Esophagus squamous epithelium (tissue), 5 donors: ENCODE measurements at regions not wholly inside any gene's neighbourhood (a gene's known extent, or its start where the extent isn't known, plus 50 kb on each side); places are given as distances from the start of the nearest gene placed in this dataset.

Experiments used
- DNase-seq: peaks from one replicate; lab custom pipeline; 2025; lab: John Stamatoyannopoulos, UW
- H3K27ac ChIP-seq, 4 donors: fragments of 200-600 bp; sonication (generic); one replicate each; pipeline ENCODE4 v1.5.1; 2016 to 2019; ENCODE audit warnings: mild to moderate bottlenecking in 1 of 4
- H3K27me3 ChIP-seq, 4 donors: fragments of 200-600 bp; sonication (generic); 1 replicate in 3 of 4; 2 replicates in 1 of 4; pipeline versions ENCODE4 v1.5.1 to v1.6.0; 2017 to 2021; ENCODE audit warnings: antibody characterized with exemption in 1 of 4
- H3K36me3 ChIP-seq, 3 donors: fragments of 200-600 bp; sonication (generic); one replicate each; pipeline ENCODE4 v1.5.1; 2016 to 2019
- H3K4me1 ChIP-seq, 3 donors: fragments of 200-600 bp; sonication (generic); one replicate each; pipeline ENCODE4 v1.5.1; 2017 to 2019
- H3K4me3 ChIP-seq, 4 donors: fragments of 200-600 bp; sonication (generic); 1 replicate in 3 of 4; 2 replicates in 1 of 4; pipeline ENCODE4 v1.5.1; 2016 to 2019; ENCODE audit warnings: mild to moderate bottlenecking in 2 of 4, moderate library complexity in 1 of 4
- H3K9me3 ChIP-seq, 3 donors: fragments of 200-600 bp; sonication (generic); one replicate each; pipeline ENCODE4 v1.5.1; 2016 to 2019
- POLR2A ChIP-seq, 4 donors: fragments of 450-650 bp; IDR thresholded peaks; one replicate each; pipeline ENCODE4 v1.6.1; 2017; ENCODE audit warnings: antibody characterized with exemption in 4 of 4, mild to moderate bottlenecking in 4 of 4, moderate library complexity in 3 of 4
- WGBS, 2 donors: methylation state at CpG; one replicate each; pipeline ENCODE4 v1.1.5; 2018; 5-methylcytosine and 5-hydroxymethylcytosine counted together
- intact Hi-C: fragments of 100-400 bp; cut with DNase I; formaldehyde crosslinking; loops from one replicate; pipeline ENCODE4 v1.15.0; 2022
- TF ChIP-seq, protein P1 (sequence below), 6 experiments: fragments of 450-650 bp in 4 of 6; fragments of 200-600 bp in 2 of 6; sonication (generic) in 2 of 6; IDR thresholded peaks; one replicate each; pipeline ENCODE4 v1.5.1; 2016 to 2019; ENCODE audit warnings: antibody characterized with exemption in 6 of 6, mild to moderate bottlenecking in 4 of 6, moderate library complexity in 4 of 6
- donor health status: DM: yes; HTN: yes; CAD: no.

DNA sequence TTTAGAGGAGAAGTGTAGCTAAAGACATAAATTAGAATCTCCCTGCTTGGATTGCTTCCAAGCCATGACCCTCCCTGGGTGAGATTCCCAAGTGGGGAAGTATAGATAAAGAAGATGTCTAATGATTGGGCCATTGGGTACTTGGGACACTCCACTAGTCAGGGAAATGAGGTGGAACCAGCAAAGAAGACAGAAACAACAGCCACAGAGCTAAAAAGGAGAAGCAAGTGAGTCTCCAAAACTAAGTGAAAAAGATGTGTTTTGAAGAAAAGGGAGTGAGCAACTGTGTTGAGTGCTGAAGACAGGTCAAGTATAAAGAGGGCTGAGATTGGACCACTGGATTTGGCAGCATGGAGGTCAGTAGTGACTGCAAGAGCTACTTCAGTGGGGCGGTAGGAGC, 61.2 kb upstream of the FOXN2 start:
- H3K4me1 ChIP-seq: peaks cover 8 to 23% (median 10%) of the 10 kb centered on the region in 3 donors
- no peak overlapping the region for H3K27ac ChIP-seq
- WGBS, 2 donors: 94 to 95% methylated on average over 1 of the region's 1 CpG
- no peak for DNase-seq
- intact Hi-C loops: no loop called here
- no peaks in the 10 kb centered on the region for H3K27me3 ChIP-seq
- no peak overlapping the region for H3K4me3 ChIP-seq
- no peak for TF ChIP-seq POLR2A (IDR thresholded peaks at IDR 0.05)
- TF ChIP-seq, protein P1, sequence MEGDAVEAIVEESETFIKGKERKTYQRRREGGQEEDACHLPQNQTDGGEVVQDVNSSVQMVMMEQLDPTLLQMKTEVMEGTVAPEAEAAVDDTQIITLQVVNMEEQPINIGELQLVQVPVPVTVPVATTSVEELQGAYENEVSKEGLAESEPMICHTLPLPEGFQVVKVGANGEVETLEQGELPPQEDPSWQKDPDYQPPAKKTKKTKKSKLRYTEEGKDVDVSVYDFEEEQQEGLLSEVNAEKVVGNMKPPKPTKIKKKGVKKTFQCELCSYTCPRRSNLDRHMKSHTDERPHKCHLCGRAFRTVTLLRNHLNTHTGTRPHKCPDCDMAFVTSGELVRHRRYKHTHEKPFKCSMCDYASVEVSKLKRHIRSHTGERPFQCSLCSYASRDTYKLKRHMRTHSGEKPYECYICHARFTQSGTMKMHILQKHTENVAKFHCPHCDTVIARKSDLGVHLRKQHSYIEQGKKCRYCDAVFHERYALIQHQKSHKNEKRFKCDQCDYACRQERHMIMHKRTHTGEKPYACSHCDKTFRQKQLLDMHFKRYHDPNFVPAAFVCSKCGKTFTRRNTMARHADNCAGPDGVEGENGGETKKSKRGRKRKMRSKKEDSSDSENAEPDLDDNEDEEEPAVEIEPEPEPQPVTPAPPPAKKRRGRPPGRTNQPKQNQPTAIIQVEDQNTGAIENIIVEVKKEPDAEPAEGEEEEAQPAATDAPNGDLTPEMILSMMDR (IDR thresholded peaks at IDR 0.05): no peak
- no peaks in the 10 kb centered on the region for H3K36me3 ChIP-seq
- H3K9me3 ChIP-seq: no peaks in the 10 kb centered on the region

DNA sequence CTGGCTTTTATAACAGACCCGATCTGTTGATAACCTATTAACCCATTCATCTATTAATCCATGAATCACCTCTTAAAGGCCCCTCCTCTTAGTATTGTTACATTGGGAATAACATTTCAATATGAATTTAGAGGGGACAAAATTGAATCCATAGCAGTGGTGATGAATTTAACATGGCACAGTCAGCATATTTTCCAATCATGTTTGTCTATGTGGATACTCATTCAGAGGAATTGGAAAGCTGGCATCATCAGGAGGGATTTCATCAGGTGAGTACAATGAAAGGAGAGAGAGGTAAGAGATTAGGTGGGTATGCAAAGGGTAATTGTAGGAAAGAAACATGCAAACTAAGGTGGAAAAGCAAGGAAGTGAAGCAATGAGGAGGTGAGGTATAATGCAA, 59.6 kb upstream of the FOXN2 start:
- no peak for DNase-seq
- TF ChIP-seq, protein P1 (IDR thresholded peaks at IDR 0.05): no peak
- TF ChIP-seq POLR2A (IDR thresholded peaks at IDR 0.05): no peak
- no peak overlapping the region for H3K27ac ChIP-seq
- H3K9me3 ChIP-seq: no peaks in the 10 kb centered on the region
- 60 to 70% methylated on average over 1 of the region's 1 CpG for whole genome bisulfite sequencing, 2 donors
- intact Hi-C loops: no loop called here
- no peak overlapping the region for H3K4me3 ChIP-seq
- no peaks in the 10 kb centered on the region for H3K27me3 ChIP-seq
- no peaks in the 10 kb centered on the region for H3K36me3 ChIP-seq
- H3K4me1 ChIP-seq: peaks cover 0 to 7% (median 4%) of the 10 kb centered on the region in 3 donors

DNA sequence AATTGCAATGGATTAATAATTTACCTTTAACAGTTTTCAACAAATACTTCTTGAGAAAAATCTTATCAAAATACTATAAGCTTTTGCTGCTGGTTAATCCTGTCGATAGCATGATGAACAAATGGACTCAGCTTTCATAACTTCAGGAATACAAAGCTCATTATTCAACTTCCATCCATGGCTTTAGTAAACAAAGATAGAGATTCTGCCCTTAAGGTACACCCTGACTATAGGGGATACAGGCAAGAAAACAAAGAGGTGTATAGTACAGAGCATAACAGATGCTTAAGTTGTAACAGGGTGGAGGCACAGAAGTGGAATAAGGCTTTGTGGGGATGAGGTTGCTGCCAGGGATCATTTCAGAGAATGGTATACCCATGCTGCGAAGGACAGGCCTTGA, 57.0 kb upstream of the FOXN2 start:
- no peak overlapping the region for H3K27ac ChIP-seq
- WGBS, 2 donors: 63 to 78% methylated on average over 2 of the region's 2 CpGs
- intact Hi-C loops: no loop called here
- TF ChIP-seq, protein P1 (IDR thresholded peaks at IDR 0.05): no peak
- no peak for TF ChIP-seq POLR2A (IDR thresholded peaks at IDR 0.05)
- no peaks in the 10 kb centered on the region for H3K9me3 ChIP-seq
- no peaks in the 10 kb centered on the region for H3K36me3 ChIP-seq
- no peak for DNase-seq
- H3K4me3 ChIP-seq: no peak overlapping the region
- H3K4me1 ChIP-seq: no peaks in the 10 kb centered on the region
- H3K27me3 ChIP-seq: no peaks in the 10 kb centered on the region

DNA sequence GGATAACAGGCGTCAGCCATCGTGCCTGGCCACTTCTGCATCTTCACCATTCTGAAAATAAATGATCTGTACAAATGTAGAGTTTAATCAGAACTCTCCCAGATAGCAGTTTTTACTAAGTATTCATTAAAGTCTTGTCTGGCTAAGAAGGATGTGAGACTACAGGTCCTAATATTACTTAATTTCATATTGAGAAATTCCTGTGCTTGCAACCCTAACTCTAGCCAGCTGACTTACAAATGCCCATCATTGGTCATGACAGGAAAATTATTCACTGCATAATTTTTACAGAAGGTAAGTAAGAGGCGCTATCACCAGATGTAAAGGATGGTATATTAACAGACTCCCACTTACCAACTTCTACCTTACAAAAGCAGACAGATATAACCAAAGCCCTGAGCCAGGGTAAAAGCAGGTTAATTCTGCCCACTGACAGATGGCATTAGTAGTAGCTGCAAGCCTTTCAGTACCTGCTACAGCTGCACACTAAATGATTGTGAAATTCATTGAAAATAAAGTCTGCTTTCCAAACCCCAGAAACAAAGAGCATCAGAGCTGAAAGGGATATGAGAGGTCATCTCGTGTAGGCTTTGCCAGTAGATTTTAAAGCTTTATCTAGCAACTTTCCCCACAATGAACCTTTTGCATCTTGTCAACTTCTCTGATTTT, 55.9 kb upstream of the FOXN2 start:
- H3K9me3 ChIP-seq: no peaks in the 10 kb centered on the region
- no peaks in the 10 kb centered on the region for H3K4me1 ChIP-seq
- TF ChIP-seq POLR2A (IDR thresholded peaks at IDR 0.05): no peak
- TF ChIP-seq, protein P1 (IDR thresholded peaks at IDR 0.05): no peak
- WGBS, 2 donors: 79 to 90% methylated on average over 4 of the region's 4 CpGs
- no peak for DNase-seq
- H3K36me3 ChIP-seq: no peaks in the 10 kb centered on the region
- no peak overlapping the region for H3K4me3 ChIP-seq
- no peaks in the 10 kb centered on the region for H3K27me3 ChIP-seq
- H3K27ac ChIP-seq: no peak overlapping the region
- intact Hi-C loops: no loop called here

DNA sequence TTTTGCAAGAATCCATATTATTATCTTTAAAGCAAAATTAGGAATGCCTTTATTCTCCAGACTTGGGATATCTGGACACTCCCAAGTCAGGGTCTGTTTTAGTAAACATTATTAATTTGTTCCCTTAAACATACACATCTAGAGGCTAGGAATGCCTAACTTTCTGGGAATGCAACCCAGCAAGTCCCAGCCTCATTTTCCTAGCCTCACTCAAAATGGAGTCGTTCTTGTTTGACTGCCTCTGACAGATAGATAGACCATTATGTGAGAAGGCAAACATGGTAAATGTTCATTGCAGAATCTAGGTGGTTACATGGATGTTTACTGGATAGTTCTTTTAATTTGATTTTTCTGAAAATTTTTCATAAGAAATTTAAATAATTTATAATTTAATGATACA, 54.7 kb upstream of the FOXN2 start:
- Histone ChIP-seq H3K4me1 (no peaks in the 10 kb centered on the region), H3K27ac (no peak overlapping the region), H3K4me3 (no peak overlapping the region), H3K9me3 (no peaks in the 10 kb centered on the region), H3K27me3 (no peaks in the 10 kb centered on the region), H3K36me3 (no peaks in the 10 kb centered on the region)
- TF ChIP-seq, protein P1 (IDR thresholded peaks at IDR 0.05): no peak
- no peak for TF ChIP-seq POLR2A (IDR thresholded peaks at IDR 0.05)
- DNase-seq: no peak
- 50 to 55% methylated on average over 1 of the region's 1 CpG for WGBS, 2 donors
- intact Hi-C loops: no loop called here
